H9 (cell line): ENCODE measurements at regions not wholly inside any gene's neighbourhood (a gene's known extent, or its start where the extent isn't known, plus 50 kb on each side); places are given as distances from the start of the nearest gene placed in this dataset.

Experiments
- DNase-seq: peaks from one replicate; pipeline ENCODE4 v3.0.0-alpha.2; 2017
- H2AFZ ChIP-seq: one replicate; pipeline ENCODE4 v1.6.1; 2013; ENCODE audit warnings: mild to moderate bottlenecking, low read length, control low read depth, moderate library complexity
- H2AK5ac ChIP-seq: 2 replicates; pipeline ENCODE4 v1.6.1; 2013; ENCODE audit warnings: low read length, control low read depth, mixed read lengths; ENCODE audit not compliant: insufficient read length
- H2BK120ac ChIP-seq: one replicate; pipeline ENCODE4 v1.6.1; 2013; ENCODE audit warnings: low read depth, mild to moderate bottlenecking, low read length, control low read depth, inconsistent platforms; ENCODE audit not compliant: poor library complexity, severe bottlenecking
- H2BK12ac ChIP-seq: 2 replicates; pipeline ENCODE4 v1.6.1; 2013; ENCODE audit warnings: low read length, control low read depth, mixed read lengths, low read depth; ENCODE audit not compliant: insufficient read length
- H2BK15ac ChIP-seq: 2 replicates; pipeline ENCODE4 v1.6.1; 2013; ENCODE audit warnings: low read depth, low read length, control low read depth
- H2BK20ac ChIP-seq: one replicate; pipeline ENCODE4 v1.6.1; 2013; ENCODE audit warnings: low read depth, mild to moderate bottlenecking, low read length, control low read depth, inconsistent platforms; ENCODE audit not compliant: poor library complexity, severe bottlenecking
- H2BK5ac ChIP-seq: 2 replicates; pipeline ENCODE4 v1.6.1; 2013; ENCODE audit warnings: low read length, control low read depth, mixed read lengths; ENCODE audit not compliant: insufficient read length
- H3K14ac ChIP-seq: 2 replicates; pipeline ENCODE4 v1.6.1; 2013; ENCODE audit warnings: low read length, control low read depth; ENCODE audit not compliant: insufficient read depth
- H3K18ac ChIP-seq: 2 replicates; pipeline ENCODE4 v1.6.1; 2013; ENCODE audit warnings: low read depth, mild to moderate bottlenecking, mixed read lengths, low read length, control low read depth; ENCODE audit not compliant: insufficient read length
- H3K23ac ChIP-seq: 2 replicates; pipeline ENCODE4 v1.6.1; 2013; ENCODE audit warnings: low read length, control low read depth, mixed read lengths, low read depth; ENCODE audit not compliant: insufficient read length
- H3K23me2 ChIP-seq: 2 replicates; pipeline ENCODE4 v1.6.1; 2013; ENCODE audit warnings: low read depth, mild to moderate bottlenecking, mixed read lengths, low read length, control low read depth; ENCODE audit not compliant: insufficient read length, poor library complexity, severe bottlenecking
- H3K27ac ChIP-seq: 2 replicates; pipeline ENCODE4 v1.5.1; 2013; ENCODE audit warnings: low read length, control low read depth, mixed read lengths, low read depth; ENCODE audit not compliant: insufficient read length
- H3K27me3 ChIP-seq: 2 replicates; pipeline ENCODE4 v1.6.1; 2013; ENCODE audit warnings: low read length, control low read depth, inconsistent platforms; ENCODE audit not compliant: insufficient read depth
- H3K4ac ChIP-seq: 2 replicates; pipeline ENCODE4 v1.6.1; 2013; ENCODE audit warnings: low read depth, mild to moderate bottlenecking, control low read depth, inconsistent platforms, low read length, moderate library complexity
- H3K4me1 ChIP-seq: 2 replicates; pipeline ENCODE4 v1.6.1; 2013; ENCODE audit warnings: low read length, control low read depth, inconsistent platforms; ENCODE audit not compliant: insufficient read depth
- H3K4me2 ChIP-seq: 2 replicates; pipeline ENCODE4 v1.6.1; 2013; ENCODE audit warnings: low read length, control low read depth, mixed read lengths; ENCODE audit not compliant: insufficient read length, insufficient read depth
- H3K56ac ChIP-seq: 2 replicates; pipeline ENCODE4 v1.6.1; 2013; ENCODE audit warnings: low read depth, mild to moderate bottlenecking, mixed read lengths, low read length, control low read depth; ENCODE audit not compliant: insufficient read length
- H3K79me1 ChIP-seq: 2 replicates; pipeline ENCODE4 v1.6.1; 2013; ENCODE audit warnings: low read depth, mild to moderate bottlenecking, moderate library complexity, low read length, control low read depth, inconsistent platforms; ENCODE audit not compliant: insufficient read depth, poor library complexity, severe bottlenecking
- H3K79me2 ChIP-seq: 2 replicates; pipeline ENCODE4 v1.6.1; 2013; ENCODE audit warnings: low read length, control low read depth, inconsistent platforms; ENCODE audit not compliant: insufficient read depth
- H3K9ac ChIP-seq: 2 replicates; pipeline ENCODE4 v1.6.1; 2013; ENCODE audit warnings: low read length, control low read depth, mixed read lengths; ENCODE audit not compliant: insufficient read length; ENCODE audit errors: extremely low read depth
- H3K9me3 ChIP-seq: one replicate; pipeline ENCODE4 v1.6.1; 2013; ENCODE audit warnings: low read depth, low read length, inconsistent platforms; ENCODE audit not compliant: control insufficient read depth
- H3T11ph ChIP-seq: one replicate; pipeline ENCODE4 v1.6.1; 2013; ENCODE audit warnings: mild to moderate bottlenecking, low read length, control low read depth, inconsistent platforms
- H4K20me1 ChIP-seq: one replicate; pipeline ENCODE4 v1.6.1; 2013; ENCODE audit not compliant: control insufficient read depth, insufficient read length, insufficient read depth
- H4K5ac ChIP-seq: 2 replicates; pipeline ENCODE4 v1.6.1; 2013; ENCODE audit warnings: low read depth, mild to moderate bottlenecking, mixed read lengths, low read length, control low read depth; ENCODE audit not compliant: insufficient read length
- H4K8ac ChIP-seq: replicated peaks from 2 replicates; pipeline ENCODE4 v1.6.1; 2013; ENCODE audit warnings: low read length, control low read depth, mixed read lengths, low read depth; ENCODE audit not compliant: insufficient read length
- H4K91ac ChIP-seq: 2 replicates; pipeline ENCODE4 v1.6.1; 2013; ENCODE audit warnings: low read depth, mild to moderate bottlenecking, moderate library complexity, mixed read lengths, low read length, control low read depth; ENCODE audit not compliant: insufficient read length
- H3K27ac Mint-ChIP-seq, 3 experiments: 2 replicates in 2 of 3; 3 replicates in 1 of 3; pipeline ENCODE4 v1.8.0; 2020 to 2021; ENCODE audit warnings: mixed read lengths in 3 of 3, mild to moderate bottlenecking in 1 of 3, moderate library complexity in 1 of 3
- H3K27me3 Mint-ChIP-seq: 2 replicates; pipeline ENCODE4 v1.8.0; 2021; ENCODE audit warnings: low read depth, mild to moderate bottlenecking, moderate library complexity, mixed read lengths
- H3K36me3 Mint-ChIP-seq, 3 experiments: 2 replicates in 2 of 3; 3 replicates in 1 of 3; pipeline ENCODE4 v1.8.0; 2020 to 2021; ENCODE audit warnings: low read depth in 3 of 3, mixed read lengths in 3 of 3; ENCODE audit not compliant: insufficient read depth in 1 of 3
- H3K4me1 Mint-ChIP-seq, 2 experiments: 2 replicates each; pipeline ENCODE4 v1.8.0; 2020; ENCODE audit warnings: mixed read lengths in 2 of 2
- H3K4me3 Mint-ChIP-seq, 2 experiments: 2 replicates in 1 of 2; 3 replicates in 1 of 2; pipeline ENCODE4 v1.8.0; 2020 to 2021; ENCODE audit warnings: mild to moderate bottlenecking in 2 of 2, mixed read lengths in 2 of 2, moderate library complexity in 1 of 2
- H3K9me3 Mint-ChIP-seq, 2 experiments: 2 replicates in 1 of 2; 3 replicates in 1 of 2; pipeline ENCODE4 v1.8.0; 2020; ENCODE audit warnings: mild to moderate bottlenecking in 2 of 2, mixed read lengths in 2 of 2, moderate library complexity in 1 of 2
- CTCF ChIP-seq: fragments of 200-600 bp; sonication (generic); conservative IDR thresholded peaks from 3 replicates; pipeline ENCODE4 v1.8.0; 2021; ENCODE audit warnings: antibody characterized with exemption, mild to moderate bottlenecking
- WGBS: extraction: QIAGEN DNeasy Blood & Tissue Kit; methylation state at CpG from one replicate; pipeline ENCODE4 v1.1.7; 2013; ENCODE audit warnings: missing lambda C conversion rate, low lambda C conversion rate, mixed read lengths; ENCODE audit not compliant: insufficient read length; ENCODE audit errors: extremely low coverage; 5-methylcytosine and 5-hydroxymethylcytosine counted together

GRCh38 chr1:199758626-199759255, 268.8 kb upstream of the NR5A2 start:
- no peak overlapping the region for H2BK5ac ChIP-seq
- H4K5ac ChIP-seq = no peak overlapping the region
- no peaks in the 10 kb centered on the region for H3K79me2 ChIP-seq
- H3K23ac ChIP-seq = no peak overlapping the region
- H2AFZ ChIP-seq = no peak overlapping the region
- H3K27me3 ChIP-seq = no peaks in the 10 kb centered on the region
- H3K9ac ChIP-seq = no peak overlapping the region
- H3K9me3 Mint-ChIP-seq = peaks cover 0 to under 1% of the 10 kb centered on the region in 2 experiments; a peak in 1 of 5 replicates
- TF ChIP-seq CTCF = no peak
- no peak overlapping the region for H3K4me2 ChIP-seq
- H3K9me3 ChIP-seq = no peaks in the 10 kb centered on the region
- no peaks in the 10 kb centered on the region for H4K20me1 ChIP-seq
- H3K4ac ChIP-seq = no peak overlapping the region
- no peak for DNase-seq
- no peak overlapping the region for H4K91ac ChIP-seq
- no peak overlapping the region for H2BK12ac ChIP-seq
- no peaks in the 10 kb centered on the region for H3K23me2 ChIP-seq
- H2BK120ac ChIP-seq = no peak overlapping the region
- H3K4me1 ChIP-seq = peaks cover 2% of the 10 kb centered on the region; the same call in 1 of the 2 replicates
- no peak overlapping the region for H2BK20ac ChIP-seq
- H3K18ac ChIP-seq = no peak overlapping the region
- H3T11ph ChIP-seq = no peak overlapping the region
- H3K56ac ChIP-seq = no peak overlapping the region
- no peaks in the 10 kb centered on the region for H3K27me3 Mint-ChIP-seq
- no CpG with 5 or more reads among the region's 3 CpGs for WGBS
- no peak overlapping the region for H4K8ac ChIP-seq
- peaks cover 0 to 13% of the 10 kb centered on the region in 2 experiments; a peak in 2 of 4 replicates for H3K4me1 Mint-ChIP-seq
- no peak overlapping the region for H2BK15ac ChIP-seq
- no peak overlapping the region for H3K27ac ChIP-seq
- no peak overlapping the region for H3K4me3 Mint-ChIP-seq
- H3K14ac ChIP-seq = no peak overlapping the region
- H2AK5ac ChIP-seq = no peak overlapping the region
- H3K36me3 Mint-ChIP-seq = peaks cover 0 to 1% (median 0%) of the 10 kb centered on the region in 3 experiments; a peak in 1 of 7 replicates
- H3K79me1 ChIP-seq = no peaks in the 10 kb centered on the region
- no peak overlapping the region for H3K27ac Mint-ChIP-seq
